COLO668 (cell line): ENCODE measurements at regions not wholly inside any gene's neighbourhood (a gene's known extent, or its start where the extent isn't known, plus 50 kb on each side); places are given as distances from the start of the nearest gene placed in this dataset.

Source experiments
- DNase-seq: peaks from one replicate; lab custom pipeline; 2025; ENCODE audit not compliant: unreplicated experiment; lab: John Stamatoyannopoulos, UW

- no peak for DNase-seq
Measured at GRCh38 chr10:121069061-121069850, 218.1 kb downstream of the WDR11 start.

DNA sequence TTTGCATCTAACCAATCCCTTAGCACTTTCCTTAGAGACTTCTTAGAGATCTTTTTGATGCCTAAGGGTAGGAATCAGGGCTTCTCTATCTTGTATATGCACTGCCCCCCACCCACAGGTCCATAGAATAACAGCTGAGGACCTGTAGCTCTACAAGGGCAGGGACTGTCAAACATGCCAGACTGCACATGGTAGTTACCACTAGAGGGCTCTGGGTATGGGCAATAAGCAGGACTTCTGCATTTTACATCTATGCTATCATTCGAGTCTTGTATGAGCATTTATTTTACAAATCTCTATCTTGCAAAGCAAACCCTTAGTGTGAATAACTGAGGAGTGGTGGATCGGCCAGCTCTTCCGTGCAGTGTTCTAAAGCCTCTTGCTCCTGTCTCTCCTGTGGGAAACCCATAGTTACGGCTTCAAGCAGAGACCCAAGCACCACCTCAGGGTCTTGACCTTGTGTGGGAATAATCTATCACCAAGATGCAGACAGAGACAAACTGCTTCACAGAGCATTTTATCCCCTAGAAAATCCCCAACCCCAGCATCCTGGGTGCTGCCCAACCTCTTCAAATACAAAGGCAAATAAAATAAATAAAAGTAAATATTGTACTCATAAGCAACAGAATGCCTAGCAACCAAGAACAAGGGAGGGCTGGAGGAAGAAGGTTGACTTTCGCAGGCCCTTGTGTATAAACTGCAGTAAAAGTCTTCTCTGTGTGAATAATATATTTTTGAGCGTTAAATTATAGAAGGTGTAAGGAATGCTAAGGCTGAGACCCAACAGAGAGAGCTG is 219.3 kb downstream of the WDR11 start:
- DNase-seq = no peak

- DNase-seq = no peak
Measured at GRCh38 chr10:121071901-121072300, 220.7 kb downstream of the WDR11 start.

GRCh38 chr10:121073728-121074127 is 222.6 kb downstream of the WDR11 start:
- DNase-seq = no peak

DNA sequence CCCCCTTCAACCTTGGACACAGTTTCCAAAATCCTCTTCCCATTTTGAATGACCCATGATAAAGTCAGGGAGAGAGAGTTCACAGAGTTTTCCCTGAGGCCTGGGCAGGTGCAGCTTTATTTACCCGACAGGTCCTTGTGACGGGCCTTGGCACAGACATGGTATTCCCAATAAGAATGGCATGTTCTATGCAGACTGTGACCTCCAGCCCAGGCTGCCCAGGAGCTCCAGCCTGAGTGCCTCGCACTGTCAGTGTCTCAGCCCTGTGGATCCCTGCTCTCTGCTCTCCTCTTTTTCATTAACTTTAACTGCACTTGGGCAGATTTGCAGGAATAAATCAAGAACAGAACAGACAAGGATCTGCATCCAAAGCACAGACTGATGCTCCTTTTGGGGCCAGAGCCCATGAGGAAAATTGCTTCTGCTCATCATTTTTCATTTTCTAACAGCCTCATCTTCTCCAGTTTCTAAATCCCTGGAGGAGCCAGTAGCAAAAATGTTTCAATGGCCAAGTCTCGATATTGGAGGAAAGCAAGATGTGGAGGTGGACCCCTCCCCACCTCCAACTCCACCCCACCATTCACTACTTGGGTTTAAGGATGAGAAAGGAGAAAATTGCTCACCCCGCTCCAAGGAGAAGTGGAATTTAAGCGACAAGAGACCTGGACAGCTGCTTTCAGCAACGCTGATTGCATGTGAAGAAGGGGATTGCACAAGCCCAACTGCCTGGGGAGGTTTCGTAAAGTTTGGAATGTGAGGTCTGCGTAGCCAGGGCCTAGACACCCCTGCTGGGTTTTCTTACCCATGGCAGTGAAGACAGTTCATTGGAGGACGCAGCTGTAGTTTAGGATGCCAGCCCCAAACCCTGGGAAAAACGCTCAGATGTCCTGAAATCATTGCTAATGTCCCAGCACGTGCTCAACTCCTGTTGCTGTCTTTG is 225.9 kb downstream of the WDR11 start:
- DNase-seq = no peak

GRCh38 chr10:121078036-121078435 is 226.9 kb downstream of the WDR11 start:
- DNase-seq = no peak

GRCh38 chr10:121078672-121079102 is 227.5 kb downstream of the WDR11 start:
- no peak for DNase-seq

DNA sequence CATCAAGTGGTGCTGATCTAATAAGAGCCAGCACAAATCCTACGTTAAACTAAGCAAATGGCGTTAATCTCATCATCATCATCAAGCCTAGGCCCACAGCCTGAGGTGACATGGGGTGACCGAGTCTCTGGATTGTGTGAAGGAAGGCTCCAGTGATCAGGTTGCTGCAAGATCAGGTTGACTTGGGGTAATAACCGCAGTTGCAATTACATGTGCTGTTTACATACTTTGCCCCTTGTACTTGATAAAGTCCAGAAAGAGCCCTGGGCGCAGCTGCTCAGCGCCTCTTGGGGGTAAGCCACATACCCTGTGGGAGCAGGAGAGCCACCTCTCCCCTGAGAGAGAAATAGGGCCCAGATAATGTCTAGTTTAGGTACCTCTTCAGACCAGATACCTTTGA is 228.1 kb downstream of the WDR11 start:
- DNase-seq = no peak

DNA sequence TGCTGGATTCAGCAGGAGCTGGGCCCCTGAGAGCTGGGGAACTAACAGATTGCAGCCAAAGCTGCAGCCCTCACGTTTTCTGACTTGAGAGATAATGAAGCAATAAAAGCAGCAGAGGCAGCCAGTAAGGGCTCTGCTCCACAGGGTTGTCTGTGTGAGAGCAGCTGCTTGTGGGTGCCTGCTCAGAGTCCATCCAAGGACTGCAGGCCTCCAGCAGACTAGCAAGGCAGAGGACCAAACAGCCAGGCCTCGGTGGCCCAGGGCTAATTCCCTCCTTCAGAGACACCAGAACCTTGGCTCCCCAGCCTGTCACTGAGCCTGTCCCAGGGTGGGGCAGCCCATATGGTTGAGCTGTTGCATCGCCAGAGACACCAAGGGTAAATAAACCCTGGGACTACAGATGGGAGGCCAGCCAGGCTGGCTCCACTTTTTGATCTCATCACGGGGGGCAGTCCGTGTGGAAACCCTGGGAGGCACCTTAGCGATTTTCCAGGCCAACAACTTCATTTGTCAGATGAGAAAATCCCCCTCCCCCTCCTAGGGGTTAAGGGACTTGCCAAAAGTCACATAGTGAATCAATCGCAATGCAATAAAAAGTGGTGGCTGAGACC is 229.2 kb downstream of the WDR11 start:
- no peak for DNase-seq

DNA sequence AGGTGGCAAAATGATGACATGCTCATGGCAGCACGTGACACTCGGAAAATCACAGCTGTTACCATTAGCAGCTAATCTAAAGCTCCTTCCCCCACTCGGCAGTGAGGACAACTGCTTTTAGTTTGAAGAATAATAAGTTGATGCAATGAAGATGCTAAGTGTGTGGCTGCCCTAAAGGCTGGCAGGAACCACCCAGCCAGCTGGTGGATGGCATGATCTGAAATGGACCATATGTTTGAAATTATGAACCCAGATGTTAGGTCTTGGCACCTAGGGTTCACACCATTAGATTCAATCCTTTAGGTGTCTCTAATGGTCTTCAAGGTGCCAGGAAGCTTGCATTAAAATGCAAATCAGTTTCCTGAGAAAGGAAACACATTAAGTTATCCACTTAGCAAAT is 230.1 kb downstream of the WDR11 start:
- no peak for DNase-seq

DNA sequence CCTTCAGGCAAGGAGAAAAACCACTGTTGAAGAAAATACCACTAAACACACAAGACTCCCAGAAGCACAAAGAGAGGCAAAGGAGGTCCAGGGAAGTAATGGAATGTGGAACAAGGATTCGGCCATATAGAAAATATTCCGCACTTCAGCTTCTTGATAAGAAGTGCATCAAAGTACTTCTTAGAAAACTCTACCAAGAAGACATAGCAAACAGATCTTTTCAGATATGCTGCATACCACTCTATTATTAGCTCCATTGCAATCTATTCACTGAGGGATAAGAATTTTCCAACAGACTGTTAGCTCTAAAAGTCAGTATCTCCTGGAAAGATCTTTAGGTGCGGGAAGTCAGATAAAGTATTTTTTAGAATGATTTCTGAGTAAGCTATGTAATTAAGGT is 231.8 kb downstream of the WDR11 start:
- no peak for DNase-seq

GRCh38 chr10:121084016-121084674 is 233.0 kb downstream of the WDR11 start:
- DNase-seq = no peak

DNA sequence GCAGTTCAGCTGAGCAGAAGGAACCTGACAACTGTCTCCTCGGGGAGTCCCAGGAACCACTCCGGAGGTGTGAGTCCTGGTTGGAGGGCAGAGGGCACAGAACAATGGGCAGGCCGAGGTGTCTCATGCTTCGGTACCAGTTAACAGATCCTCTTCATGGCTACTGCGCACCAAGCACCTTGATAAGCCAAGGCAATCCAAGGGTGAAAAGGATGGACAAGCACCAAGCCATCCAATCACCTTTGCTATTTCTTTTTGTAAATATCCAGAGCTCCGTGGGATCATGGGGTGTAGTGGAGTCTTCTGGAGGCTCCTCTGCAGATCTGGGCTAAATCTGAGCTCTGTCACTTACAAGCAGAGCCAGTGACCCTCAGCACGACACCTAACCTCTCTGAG is 233.5 kb downstream of the WDR11 start:
- no peak for DNase-seq

- DNase-seq = no peak
Measured at GRCh38 chr10:121085367-121085766, 234.2 kb downstream of the WDR11 start.

GRCh38 chr10:121087129-121087528 is 236.0 kb downstream of the WDR11 start:
- no peak for DNase-seq

GRCh38 chr10:121087688-121088087 is 236.5 kb downstream of the WDR11 start:
- DNase-seq = no peak

GRCh38 chr10:121088524-121088923 is 237.4 kb downstream of the WDR11 start:
- DNase-seq = peak; percentile 19

DNA sequence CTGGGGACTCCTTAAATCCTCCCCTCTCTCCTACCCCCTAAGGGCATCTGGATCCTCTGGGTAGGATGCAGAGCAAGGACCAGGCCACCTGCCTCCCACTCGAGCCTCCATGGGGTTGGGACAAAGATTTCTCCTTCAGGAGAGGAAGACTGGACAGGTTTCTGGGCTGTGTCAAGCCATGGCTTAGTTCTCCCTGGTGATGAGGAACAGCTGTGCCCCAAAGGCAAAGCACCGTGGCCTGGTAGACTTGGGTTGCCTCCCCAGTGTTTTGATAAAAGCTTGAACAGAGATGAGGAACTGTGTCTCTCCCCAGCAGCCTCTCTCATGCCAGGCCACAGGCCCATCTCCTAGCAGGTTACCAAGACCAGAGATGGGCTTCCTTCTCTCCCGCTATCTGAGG is 238.3 kb downstream of the WDR11 start:
- no peak for DNase-seq

GRCh38 chr10:121091961-121092719 is 241.0 kb downstream of the WDR11 start:
- no peak for DNase-seq

GRCh38 chr10:121092720-121093095 is 241.5 kb downstream of the WDR11 start:
- no peak for DNase-seq
